ENCODE measurements at regions not wholly inside any gene's neighbourhood (a gene's known extent, or its start where the extent isn't known, plus 50 kb on each side); places are given as distances from the start of the nearest gene placed in this dataset.
A peak's percentile ranks its signal among the peaks of the same experiment; 100 is the strongest.

DNA sequence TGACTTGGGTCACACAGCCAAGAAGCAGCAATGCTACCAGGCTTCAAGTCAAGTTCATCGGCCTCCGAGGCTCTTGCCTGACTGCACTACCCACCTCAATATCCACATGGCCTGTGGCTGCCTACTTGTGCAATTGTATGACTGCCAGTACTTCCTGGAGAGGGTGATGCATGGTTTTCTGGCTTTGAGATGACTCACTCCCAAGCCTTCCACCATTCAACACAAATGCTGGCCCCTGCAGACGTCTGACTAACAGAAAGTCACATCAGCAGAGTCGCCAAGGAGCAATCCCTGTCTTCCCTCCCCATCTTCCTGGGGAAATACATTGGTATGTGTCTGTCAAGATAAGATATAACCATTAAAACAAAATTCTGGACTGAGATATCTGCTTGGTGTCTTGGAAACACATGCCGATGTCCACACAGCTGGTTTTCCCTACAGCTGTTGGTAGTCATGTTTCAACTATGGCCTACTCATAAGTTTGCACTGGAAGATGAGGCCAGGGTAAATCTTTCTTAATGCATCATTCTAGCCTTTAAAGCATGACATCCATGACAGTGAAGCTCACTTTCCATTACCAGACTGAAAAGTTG lies 79.6 kb upstream of the SPATA12 start:
- Histone ChIP-seq H3K9me3 (no peaks in the 10 kb centered on the region), H3K27me3 (no peaks in the 10 kb centered on the region), H3K4me1 (peaks cover 2 to 29% (median 17%) of the 10 kb centered on the region in 4 donors), H3K36me3 (no peaks in the 10 kb centered on the region), H3K27ac (replicated peaks in 1 of 4) (peak overlapping the region in 1 of 4 donors; percentile 7), H3K4me3 (no peak overlapping the region)
- 53% methylated on average over 5 of the region's 5 CpGs for WGBS
- TF ChIP-seq POLR2A (IDR thresholded peaks at IDR 0.05; ENCODE audit: low read depth) (no peak), CTCF (IDR thresholded peaks at IDR 0.05) (no peak), EP300 (IDR thresholded peaks at IDR 0.05) (no peak), POLR2AphosphoS5 (IDR thresholded peaks at IDR 0.05) (peak; percentile 36 to 54)
- intact Hi-C loops (cut with DNase I): no loop called here
- no peak for DNase-seq (ENCODE audit: extremely low spot score)

GRCh38 chr3:56980243-56980642 lies 80.2 kb upstream of the SPATA12 start:
- intact Hi-C loops (cut with DNase I): no loop called here
- peaks cover 2 to 23% (median 14%) of the 10 kb centered on the region in 4 donors for H3K4me1 ChIP-seq
- TF ChIP-seq POLR2AphosphoS5 (IDR thresholded peaks at IDR 0.05): no peak
- no peaks in the 10 kb centered on the region for H3K9me3 ChIP-seq
- no peak overlapping the region for H3K4me3 ChIP-seq
- 93% methylated on average over 5 of the region's 5 CpGs for WGBS
- H3K27ac ChIP-seq (replicated peaks in 1 of 4): no peak overlapping the region
- DNase-seq (ENCODE audit: extremely low spot score): no peak
- H3K36me3 ChIP-seq: no peaks in the 10 kb centered on the region
- H3K27me3 ChIP-seq: no peaks in the 10 kb centered on the region

GRCh38 chr3:56979791-56980190 lies 80.7 kb upstream of the SPATA12 start:
- H3K27ac ChIP-seq (replicated peaks in 1 of 4): no peak overlapping the region
- no peak overlapping the region for H3K4me3 ChIP-seq
- H3K4me1 ChIP-seq: peaks cover 2 to 19% (median 12%) of the 10 kb centered on the region in 4 donors
- no peak for DNase-seq (ENCODE audit: extremely low spot score)
- TF ChIP-seq CTCF (IDR thresholded peaks at IDR 0.05): no peak
- TF ChIP-seq EP300 (IDR thresholded peaks at IDR 0.05): no peak
- no peaks in the 10 kb centered on the region for H3K9me3 ChIP-seq
- H3K36me3 ChIP-seq: no peaks in the 10 kb centered on the region
- WGBS: 98% methylated on average over 6 of the region's 6 CpGs
- H3K27me3 ChIP-seq: no peaks in the 10 kb centered on the region
- intact Hi-C loops (cut with DNase I): no loop called here

DNA sequence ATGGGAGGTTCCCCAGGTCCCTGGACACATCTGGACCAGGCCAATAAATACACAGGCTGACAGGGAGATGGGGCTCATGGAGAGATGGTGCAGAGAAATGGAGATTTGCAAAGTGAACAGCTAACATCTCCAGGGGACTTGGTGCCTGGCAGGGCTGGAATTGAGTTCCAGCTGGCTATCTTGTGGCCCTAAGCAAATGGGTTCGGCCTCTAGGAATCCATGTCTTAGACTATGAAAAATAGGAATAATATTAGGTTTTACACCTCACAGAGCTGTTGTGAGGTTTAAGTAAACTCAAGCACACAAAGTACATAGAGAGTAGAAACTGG lies 82.9 kb upstream of the SPATA12 start:
- intact Hi-C loops (cut with DNase I): no loop called here
- WGBS: 88% methylated on average over 1 of the region's 1 CpG
- no peak overlapping the region for H3K27ac ChIP-seq (replicated peaks in 1 of 4)

More for the DNA sequence above, 82.9 kb upstream of the SPATA12 start:
- DNase-seq (ENCODE audit: extremely low spot score): no peak
- H3K36me3 ChIP-seq: no peaks in the 10 kb centered on the region
- TF ChIP-seq EP300 (IDR thresholded peaks at IDR 0.05) (no peak), CTCF (IDR thresholded peaks at IDR 0.05) (no peak), POLR2A (IDR thresholded peaks at IDR 0.05; ENCODE audit: low read depth) (no peak), POLR2AphosphoS5 (IDR thresholded peaks at IDR 0.05) (no peak)
- H3K4me1 ChIP-seq: peaks cover 0 to 15% (median 5%) of the 10 kb centered on the region in 4 donors
- H3K27me3 ChIP-seq: no peaks in the 10 kb centered on the region
- no peak overlapping the region for H3K4me3 ChIP-seq
- H3K9me3 ChIP-seq: no peaks in the 10 kb centered on the region
